ENCODE measurements at regions not wholly inside any gene's neighbourhood (a gene's known extent, or its start where the extent isn't known, plus 50 kb on each side); places are given as distances from the start of the nearest gene placed in this dataset.
"Not testable (repeated sequence)": the region's sequence is repeated elsewhere in the genome, so short reads cannot be mapped to it uniquely, and the experiment has no call there.

DNA sequence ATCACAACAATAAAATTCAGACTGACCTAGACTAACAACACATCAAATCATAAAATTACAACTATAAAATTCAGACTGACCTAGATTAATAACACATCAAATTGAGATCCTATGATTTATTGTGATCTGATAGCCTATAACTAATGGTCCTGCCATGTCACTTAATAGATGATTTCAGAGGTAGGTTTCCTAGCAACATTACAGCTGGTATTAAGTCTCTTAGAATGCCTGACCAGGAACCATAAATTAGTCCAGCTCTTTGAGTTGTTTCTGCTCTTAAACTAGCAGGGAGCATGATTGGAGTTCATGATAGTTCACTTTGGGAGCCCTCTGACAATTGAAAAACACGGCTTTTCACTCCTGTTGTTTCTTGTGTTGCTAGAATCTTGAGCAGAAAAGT, 318.9 kb downstream of the BMPER start:
- CTCF ChIA-PET = no interaction called here
- no peak for ATAC-seq
- H3K9me2 ChIP-seq (replicated peaks; ENCODE audit: low read length) = no peaks in the 10 kb centered on the region

DNA sequence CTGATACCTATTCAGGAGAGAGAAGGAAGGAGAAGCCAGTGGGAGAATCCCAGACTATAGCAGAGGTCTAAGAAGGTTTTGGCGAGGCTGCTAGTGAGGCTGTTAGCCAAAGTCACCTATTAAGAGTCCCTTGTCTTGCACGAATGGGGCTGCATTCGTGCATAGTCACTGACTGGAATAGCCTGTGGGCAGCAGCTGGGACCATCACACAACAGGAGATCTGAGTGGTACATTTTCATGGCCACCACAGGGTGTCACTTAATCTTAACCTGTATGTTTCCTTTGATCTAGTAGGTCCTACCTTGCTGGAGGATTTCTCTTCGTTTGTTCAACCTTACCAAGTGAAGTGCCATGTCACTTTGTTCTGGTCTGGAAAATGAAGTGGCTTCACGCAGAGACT, 319.9 kb downstream of the BMPER start:
- no peaks in the 10 kb centered on the region for H3K4me1 ChIP-seq (ENCODE audit: insufficient read depth, low read length)
- H3K27ac ChIP-seq (ENCODE audit: low read length) = no peak overlapping the region
- no TSS peak for BruUV-seq (replicated peaks)
- ChIA-PET CTCF (no interaction called here), POLR2A (ENCODE audit: unreplicated experiment) (no interaction called here)
- H3K4me3 ChIP-seq (ENCODE audit: low read length) = no peak overlapping the region
- no peaks in the 10 kb centered on the region for H3K9me3 ChIP-seq (ENCODE audit: low read length)
- no peaks in the 10 kb centered on the region for H3K36me3 ChIP-seq (ENCODE audit: low read depth, low read length)
- DNase-seq (no peak), ATAC-seq (no peak)
- H4K20me1 ChIP-seq (ENCODE audit: low read length) = no peaks in the 10 kb centered on the region
- TF ChIP-seq EZH2phosphoT487 (IDR thresholded peaks at IDR 0.05; ENCODE audit: borderline replicate concordance, low read length) (no peak), EZH2 (IDR thresholded peaks at IDR 0.05; ENCODE audit: low read length, unreplicated experiment) (no peak)
- TF ChIP-seq, protein P1, sequence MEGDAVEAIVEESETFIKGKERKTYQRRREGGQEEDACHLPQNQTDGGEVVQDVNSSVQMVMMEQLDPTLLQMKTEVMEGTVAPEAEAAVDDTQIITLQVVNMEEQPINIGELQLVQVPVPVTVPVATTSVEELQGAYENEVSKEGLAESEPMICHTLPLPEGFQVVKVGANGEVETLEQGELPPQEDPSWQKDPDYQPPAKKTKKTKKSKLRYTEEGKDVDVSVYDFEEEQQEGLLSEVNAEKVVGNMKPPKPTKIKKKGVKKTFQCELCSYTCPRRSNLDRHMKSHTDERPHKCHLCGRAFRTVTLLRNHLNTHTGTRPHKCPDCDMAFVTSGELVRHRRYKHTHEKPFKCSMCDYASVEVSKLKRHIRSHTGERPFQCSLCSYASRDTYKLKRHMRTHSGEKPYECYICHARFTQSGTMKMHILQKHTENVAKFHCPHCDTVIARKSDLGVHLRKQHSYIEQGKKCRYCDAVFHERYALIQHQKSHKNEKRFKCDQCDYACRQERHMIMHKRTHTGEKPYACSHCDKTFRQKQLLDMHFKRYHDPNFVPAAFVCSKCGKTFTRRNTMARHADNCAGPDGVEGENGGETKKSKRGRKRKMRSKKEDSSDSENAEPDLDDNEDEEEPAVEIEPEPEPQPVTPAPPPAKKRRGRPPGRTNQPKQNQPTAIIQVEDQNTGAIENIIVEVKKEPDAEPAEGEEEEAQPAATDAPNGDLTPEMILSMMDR (conservative IDR thresholded peaks at IDR 0.05; ENCODE audit: low read depth, low read length) = no peak
- no peak overlapping the region for H2AFZ ChIP-seq (ENCODE audit: low read length)
- no peaks in the 10 kb centered on the region for H3K79me2 ChIP-seq (ENCODE audit: low read length)
- no peak overlapping the region for H3K4me2 ChIP-seq (ENCODE audit: low read length)
- no peaks in the 10 kb centered on the region for H3K27me3 ChIP-seq (ENCODE audit: low read length)
- H3K9ac ChIP-seq (ENCODE audit: low read length) = no peak overlapping the region
- H3K9me2 ChIP-seq (replicated peaks; ENCODE audit: low read length) = no peaks in the 10 kb centered on the region
- intact Hi-C loops (cut with micrococcal nuclease) = no loop called here
- no peaks in the 10 kb centered on the region for H3F3A ChIP-seq (ENCODE audit: low read length, unreplicated experiment)

More for the DNA sequence above, 318.9 kb downstream of the BMPER start:
- POLR2A ChIA-PET (ENCODE audit: unreplicated experiment) = no interaction called here
- intact Hi-C loops (cut with micrococcal nuclease) = no loop called here
- DNase-seq = no peak
- no peaks in the 10 kb centered on the region for H3K27me3 ChIP-seq (ENCODE audit: low read length)
- BruUV-seq (replicated peaks) = no TSS peak
- TF ChIP-seq, protein P1 (conservative IDR thresholded peaks at IDR 0.05; ENCODE audit: low read depth, low read length) = no peak
- TF ChIP-seq EZH2 (IDR thresholded peaks at IDR 0.05; ENCODE audit: low read length, unreplicated experiment) (no peak), EZH2phosphoT487 (IDR thresholded peaks at IDR 0.05; ENCODE audit: borderline replicate concordance, low read length) (no peak)
- no peak overlapping the region for H3K4me2 ChIP-seq (ENCODE audit: low read length)
- no peaks in the 10 kb centered on the region for H3K9me3 ChIP-seq (ENCODE audit: low read length)
- H3K36me3 ChIP-seq (ENCODE audit: low read depth, low read length) = no peaks in the 10 kb centered on the region
- no peak overlapping the region for H2AFZ ChIP-seq (ENCODE audit: low read length)
- H3K4me1 ChIP-seq (ENCODE audit: insufficient read depth, low read length) = no peaks in the 10 kb centered on the region
- no peaks in the 10 kb centered on the region for H3F3A ChIP-seq (ENCODE audit: low read length, unreplicated experiment)
- H4K20me1 ChIP-seq (ENCODE audit: low read length) = no peaks in the 10 kb centered on the region
- H3K27ac ChIP-seq (ENCODE audit: low read length) = no peak overlapping the region
- H3K9ac ChIP-seq (ENCODE audit: low read length) = no peak overlapping the region
- no peaks in the 10 kb centered on the region for H3K79me2 ChIP-seq (ENCODE audit: low read length)
- H3K4me3 ChIP-seq (ENCODE audit: low read length) = no peak overlapping the region

DNA sequence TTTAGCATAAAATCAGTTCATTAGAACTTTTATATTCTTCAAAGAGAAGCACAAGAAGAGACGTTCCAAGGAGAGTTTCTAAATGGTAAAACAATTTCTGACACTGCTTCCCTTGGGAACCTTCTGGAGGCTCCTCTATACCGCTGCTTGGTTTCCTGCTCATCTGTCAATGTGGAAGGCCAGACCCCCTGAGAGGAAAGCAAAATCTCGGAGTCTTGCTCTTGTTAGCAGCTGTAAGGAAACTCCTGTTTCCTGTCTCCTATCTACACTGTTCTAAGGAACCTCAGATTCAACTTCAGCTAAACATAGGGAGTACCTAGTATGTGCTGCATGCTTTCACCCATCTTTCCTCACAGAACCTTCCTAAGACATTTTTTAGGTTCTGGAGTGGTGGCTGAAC, 322.2 kb downstream of the BMPER start:
- DNase-seq (no peak), ATAC-seq (no peak)
- BruUV-seq (replicated peaks) = no TSS peak
- Histone ChIP-seq H4K20me1 (ENCODE audit: low read length) (no peaks in the 10 kb centered on the region), H2AFZ (ENCODE audit: low read length) (no peak overlapping the region), H3K9me3 (ENCODE audit: low read length) (no peaks in the 10 kb centered on the region), H3K27me3 (ENCODE audit: low read length) (no peaks in the 10 kb centered on the region), H3K27ac (ENCODE audit: low read length) (no peak overlapping the region), H3K9me2 (replicated peaks; ENCODE audit: low read length) (no peaks in the 10 kb centered on the region), H3F3A (ENCODE audit: low read length, unreplicated experiment) (no peaks in the 10 kb centered on the region), H3K9ac (ENCODE audit: low read length) (no peak overlapping the region), H3K4me1 (ENCODE audit: insufficient read depth, low read length) (no peaks in the 10 kb centered on the region), H3K36me3 (ENCODE audit: low read depth, low read length) (no peaks in the 10 kb centered on the region), H3K4me3 (ENCODE audit: low read length) (no peak overlapping the region), H3K79me2 (ENCODE audit: low read length) (no peaks in the 10 kb centered on the region), H3K4me2 (ENCODE audit: low read length) (no peak overlapping the region)
- TF ChIP-seq EZH2phosphoT487 (IDR thresholded peaks at IDR 0.05; ENCODE audit: borderline replicate concordance, low read length) (no peak), EZH2 (IDR thresholded peaks at IDR 0.05; ENCODE audit: low read length, unreplicated experiment) (no peak)
- TF ChIP-seq, protein P1 (conservative IDR thresholded peaks at IDR 0.05; ENCODE audit: low read depth, low read length) = no peak
- CTCF ChIA-PET = no interaction called here
- intact Hi-C loops (cut with micrococcal nuclease) = no loop called here
- POLR2A ChIA-PET (ENCODE audit: unreplicated experiment) = no interaction called here

DNA sequence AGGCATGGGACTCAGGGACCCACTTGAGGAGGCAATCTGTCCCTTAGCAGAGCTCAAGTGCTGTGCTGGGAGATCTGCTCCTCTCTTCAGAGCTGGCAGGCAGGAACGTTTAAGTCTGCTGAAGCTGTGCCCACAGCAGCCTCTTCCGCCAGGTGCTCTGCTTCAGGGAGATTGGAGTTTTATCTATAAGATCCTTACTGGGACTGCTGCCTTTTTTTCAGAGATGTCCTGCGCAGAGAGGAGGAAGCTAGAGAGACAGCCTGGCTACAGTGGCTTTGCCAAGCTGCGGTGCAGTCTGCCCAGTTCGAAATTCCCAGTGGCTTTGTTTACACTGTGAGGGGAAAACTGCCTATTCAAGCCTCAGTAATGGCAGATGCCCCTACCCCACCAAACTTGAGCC, 329.8 kb downstream of the BMPER start:
- intact Hi-C loops (cut with micrococcal nuclease); H3K9me2 ChIP-seq (replicated peaks; ENCODE audit: low read length); CTCF ChIA-PET; H3K9me3 ChIP-seq (ENCODE audit: low read length); POLR2A ChIA-PET (ENCODE audit: unreplicated experiment); H3K27me3 ChIP-seq (ENCODE audit: low read length); H3K36me3 ChIP-seq (ENCODE audit: low read depth, low read length); H4K20me1 ChIP-seq (ENCODE audit: low read length); ATAC-seq; H3K4me1 ChIP-seq (ENCODE audit: insufficient read depth, low read length); H2AFZ ChIP-seq (ENCODE audit: low read length); BruUV-seq (replicated peaks); H3K9ac ChIP-seq (ENCODE audit: low read length); H3K4me3 ChIP-seq (ENCODE audit: low read length); H3K79me2 ChIP-seq (ENCODE audit: low read length); H3K4me2 ChIP-seq (ENCODE audit: low read length); H3F3A ChIP-seq (ENCODE audit: low read length, unreplicated experiment); DNase-seq; H3K27ac ChIP-seq (ENCODE audit: low read length): not testable (repeated sequence)

Data from PC-3 (cell line).